ENCODE measurements at regions not wholly inside any gene's neighbourhood (a gene's known extent, or its start where the extent isn't known, plus 50 kb on each side); places are given as distances from the start of the nearest gene placed in this dataset.

- H3K4me2 ChIP-seq (ENCODE audit: low read length), result no peak overlapping the region
- H3K9me2 ChIP-seq (ENCODE audit: insufficient read depth, low read length), result no peaks in the 10 kb centered on the region
- no peaks in the 10 kb centered on the region for H4K20me1 ChIP-seq (ENCODE audit: insufficient read depth)
- H3K4me3 ChIP-seq (ENCODE audit: low read length), result no peak overlapping the region
- H3K79me2 ChIP-seq (replicated peaks; ENCODE audit: insufficient read depth, low read length), result no peaks in the 10 kb centered on the region
- no peaks in the 10 kb centered on the region for H3K27me3 ChIP-seq (ENCODE audit: insufficient read depth, low read depth, low read length)
- H3F3A ChIP-seq (ENCODE audit: insufficient read depth, low read length, poor library complexity, severe bottlenecking), result no peaks in the 10 kb centered on the region
- H3K36me3 ChIP-seq (ENCODE audit: insufficient read depth, low read length), result no peaks in the 10 kb centered on the region
- H2AFZ ChIP-seq (ENCODE audit: low read depth, low read length), result no peak overlapping the region
- no peak overlapping the region for H3K27ac ChIP-seq (ENCODE audit: low read length)
- TF ChIP-seq EP300 (conservative IDR thresholded peaks at IDR 0.05; ENCODE audit: poor library complexity, severe bottlenecking) (no peak), REST (IDR thresholded peaks at IDR 0.05; ENCODE audit: borderline replicate concordance) (no peak)
- no peak overlapping the region for H3K9ac ChIP-seq (ENCODE audit: low read length)
- H3K9me3 ChIP-seq (ENCODE audit: low read length), result peaks cover 4% of the 10 kb centered on the region
Measured at GRCh38 chr20:52054123-52054522, 137.5 kb downstream of the ZFP64 start.

DNA sequence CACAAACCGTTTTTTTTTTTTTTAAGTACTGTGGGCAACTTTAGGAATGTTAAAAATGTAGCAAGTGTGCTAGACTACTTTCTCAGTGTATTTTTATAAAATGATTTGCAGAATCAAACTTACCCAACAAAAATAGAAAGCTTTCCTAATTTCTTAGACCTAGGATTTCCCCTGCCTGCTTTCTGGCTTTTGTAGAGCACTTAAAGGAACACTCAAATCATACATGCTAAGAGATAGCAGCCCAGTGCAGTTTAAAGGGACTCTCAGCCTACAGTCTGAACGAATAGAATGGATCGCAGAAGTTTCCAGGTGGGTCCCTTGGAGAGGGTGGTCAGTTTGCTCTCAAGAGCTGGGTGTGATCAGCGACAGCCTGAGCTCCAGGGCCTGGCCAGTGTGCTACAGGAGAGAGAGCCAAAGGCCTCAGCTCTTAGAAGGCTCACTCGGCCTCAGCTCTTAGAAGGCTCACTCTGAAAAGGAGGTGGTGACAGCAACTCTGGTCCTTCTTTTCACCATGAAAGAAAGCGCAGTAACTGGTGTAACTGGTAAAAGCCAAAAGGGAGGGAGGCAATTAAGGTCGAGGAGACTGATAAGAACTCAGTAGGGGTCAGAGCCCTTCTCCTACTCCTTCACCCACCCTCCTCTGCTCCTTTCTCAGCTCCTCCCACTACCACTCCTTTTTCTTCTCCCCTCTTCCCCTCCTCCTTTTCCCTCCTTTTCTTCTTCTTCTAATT lies 142.4 kb downstream of the ZFP64 start:
- Histone ChIP-seq H3K27ac (ENCODE audit: low read length) (no peak overlapping the region), H3K79me2 (replicated peaks; ENCODE audit: insufficient read depth, low read length) (no peaks in the 10 kb centered on the region), H3K27me3 (ENCODE audit: insufficient read depth, low read depth, low read length) (no peaks in the 10 kb centered on the region), H3K36me3 (ENCODE audit: insufficient read depth, low read length) (no peaks in the 10 kb centered on the region), H3K9ac (ENCODE audit: low read length) (no peak overlapping the region), H2AFZ (ENCODE audit: low read depth, low read length) (no peak overlapping the region), H4K20me1 (ENCODE audit: insufficient read depth) (no peaks in the 10 kb centered on the region), H3K9me3 (ENCODE audit: low read length) (no peaks in the 10 kb centered on the region), H3K9me2 (ENCODE audit: insufficient read depth, low read length) (no peaks in the 10 kb centered on the region), H3K4me3 (ENCODE audit: low read length) (no peak overlapping the region), H3F3A (ENCODE audit: insufficient read depth, low read length, poor library complexity, severe bottlenecking) (no peaks in the 10 kb centered on the region), H3K4me2 (ENCODE audit: low read length) (no peak overlapping the region)
- no peak for TF ChIP-seq TAF1 (IDR thresholded peaks at IDR 0.05; ENCODE audit: low read depth)
- no peak for TF ChIP-seq POLR2AphosphoS5 (IDR thresholded peaks at IDR 0.05)
- no peak for TF ChIP-seq CTCF (IDR thresholded peaks at IDR 0.05; ENCODE audit: poor library complexity, severe bottlenecking)
- no peak for TF ChIP-seq SMC3 (conservative IDR thresholded peaks at IDR 0.05; ENCODE audit: poor library complexity)
- TF ChIP-seq EP300 (conservative IDR thresholded peaks at IDR 0.05; ENCODE audit: poor library complexity, severe bottlenecking), result no peak
- TF ChIP-seq MXI1 (conservative IDR thresholded peaks at IDR 0.05; ENCODE audit: poor library complexity, severe bottlenecking), result no peak
- TF ChIP-seq REST (IDR thresholded peaks at IDR 0.05; ENCODE audit: borderline replicate concordance), result no peak
- no peak for TF ChIP-seq RAD21 (conservative IDR thresholded peaks at IDR 0.05)
- TF ChIP-seq EZH2 (IDR thresholded peaks at IDR 0.05; ENCODE audit: borderline replicate concordance, insufficient read depth, low read length, poor library complexity, severe bottlenecking), result no peak

All from neural cell (in vitro differentiated cells).